Cardiac septum (tissue), 1 donor: ENCODE measurements at regions not wholly inside any gene's neighbourhood (a gene's known extent, or its start where the extent isn't known, plus 50 kb on each side); places are given as distances from the start of the nearest gene placed in this dataset.
"Not testable (repeated sequence)": the region's sequence is repeated elsewhere in the genome, so short reads cannot be mapped to it uniquely, and the experiment has no call there.

Source experiments
- DNase-seq: peaks from one replicate; pipeline ENCODE4 v3.0.0-alpha.2; 2020; ENCODE audit warnings: low spot score
- intact Hi-C: fragments of 100-400 bp; cut with DNase I; formaldehyde crosslinking; loops from one replicate; pipeline ENCODE4 v1.14.0; 2022
- donor health status: DM: no; HTN: no; CAD: no.

- intact Hi-C loops: no loop called here
- no peak for DNase-seq
Measured at GRCh38 chr16:60905811-60906210, 1130.4 kb downstream of the CDH8 start.

GRCh38 chr16:60902114-60902513 lies 1134.1 kb downstream of the CDH8 start:
- intact Hi-C loops: no loop called here
- no peak for DNase-seq

DNA sequence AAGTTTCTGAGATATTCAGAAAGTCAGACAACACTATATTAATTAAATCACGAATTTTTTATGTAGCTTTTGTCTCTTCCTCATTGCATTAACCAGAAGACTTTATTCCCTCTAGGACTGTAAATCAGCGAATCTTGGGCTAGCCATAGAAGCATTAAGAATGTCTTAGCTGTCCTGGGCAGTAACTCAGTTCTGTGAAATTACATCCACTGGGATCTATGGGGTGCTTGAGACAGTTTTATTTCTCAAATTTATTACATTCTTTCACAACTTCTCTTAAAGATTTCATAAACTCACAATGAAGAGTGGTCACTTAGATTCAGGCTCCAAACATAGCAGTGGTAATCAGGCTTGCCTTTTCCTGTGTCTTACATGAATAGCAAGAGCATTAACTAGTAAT lies 1153.4 kb downstream of the CDH8 start:
- DNase-seq: no peak
- intact Hi-C loops: no loop called here

DNA sequence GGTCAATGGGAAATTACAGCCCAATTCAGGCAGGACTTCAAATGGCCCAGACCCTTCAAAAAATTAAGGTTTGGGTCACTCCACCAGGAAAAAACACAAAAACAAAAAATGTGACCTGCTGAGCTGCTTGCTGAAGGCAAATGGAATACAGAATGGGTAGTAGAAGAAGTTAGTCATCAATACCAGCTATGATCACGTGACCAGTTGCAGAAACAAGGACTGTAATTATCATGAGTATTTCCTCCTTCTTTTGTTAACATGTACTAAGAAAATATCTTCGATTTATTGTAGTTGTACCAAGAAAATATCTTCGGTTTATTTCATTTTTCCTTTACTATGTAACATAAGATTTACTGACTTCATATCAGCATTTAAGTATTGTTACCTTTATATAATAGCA lies 1183.6 kb downstream of the CDH8 start:
- no peak for DNase-seq
- intact Hi-C loops: no loop called here

- intact Hi-C loops: no loop called here
- no peak for DNase-seq
Measured at GRCh38 chr16:60821661-60822060, 1214.6 kb downstream of the CDH8 start.

DNA sequence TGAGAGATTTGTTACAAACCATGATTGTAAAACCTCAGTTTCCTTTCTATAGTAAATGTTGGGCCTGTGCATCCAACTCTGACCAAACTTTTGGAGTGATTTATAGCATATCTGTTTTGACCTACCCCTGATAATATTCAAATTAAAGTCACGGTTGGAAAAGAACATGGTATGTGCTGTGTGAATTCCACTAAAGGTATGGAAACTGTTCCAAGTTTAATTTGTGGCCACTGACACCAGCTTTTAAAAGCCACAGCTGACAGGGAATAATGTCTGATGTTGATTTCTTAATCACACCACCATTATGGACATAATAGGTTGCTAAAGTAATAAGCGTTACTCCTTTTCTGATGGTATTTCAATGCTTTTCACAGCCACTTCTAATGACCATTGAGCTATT lies 1215.9 kb downstream of the CDH8 start:
- intact Hi-C loops: no loop called here
- no peak for DNase-seq

- intact Hi-C loops: no loop called here
- no peak for DNase-seq
Measured at GRCh38 chr16:60818465-60818864, 1217.8 kb downstream of the CDH8 start.

DNA sequence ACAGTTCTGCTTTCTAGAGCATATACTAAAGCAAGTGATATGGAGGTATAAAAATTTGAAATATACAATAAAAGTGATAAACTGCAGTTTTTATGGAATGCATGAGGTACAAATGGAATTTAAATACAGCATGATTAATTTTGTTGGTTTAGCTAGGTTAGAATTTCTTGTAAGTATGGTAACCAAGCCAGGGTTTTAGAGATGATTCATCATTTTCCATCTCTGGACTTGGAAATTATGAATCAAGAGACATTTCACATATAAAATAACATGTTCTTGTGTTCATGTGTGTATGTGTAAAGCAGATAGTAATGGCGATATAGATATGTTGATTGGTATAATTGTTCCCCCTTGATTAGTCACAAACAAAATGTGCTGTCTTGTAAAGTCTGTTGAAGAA lies 1219.8 kb downstream of the CDH8 start:
- intact Hi-C loops: no loop called here
- DNase-seq: no peak

DNA sequence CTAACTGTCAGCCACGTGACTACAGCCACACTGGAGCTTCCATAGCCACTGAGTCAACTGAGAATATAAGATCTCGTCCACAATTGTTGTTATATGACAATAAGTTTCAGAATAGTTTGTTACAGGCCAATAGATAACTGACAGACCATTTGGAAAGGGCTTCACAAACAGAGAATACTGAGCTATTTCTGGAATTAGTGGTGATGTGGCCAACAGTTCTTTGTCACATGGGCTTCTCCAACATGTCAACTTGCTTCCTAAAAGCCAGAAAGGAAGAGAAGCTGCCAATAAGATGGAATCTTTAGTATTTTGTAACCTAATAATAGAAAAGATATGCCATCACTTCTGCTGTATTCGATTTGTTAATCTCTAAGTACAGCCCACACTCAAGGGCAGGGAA lies 1220.4 kb downstream of the CDH8 start:
- no peak for DNase-seq
- intact Hi-C loops: no loop called here

DNA sequence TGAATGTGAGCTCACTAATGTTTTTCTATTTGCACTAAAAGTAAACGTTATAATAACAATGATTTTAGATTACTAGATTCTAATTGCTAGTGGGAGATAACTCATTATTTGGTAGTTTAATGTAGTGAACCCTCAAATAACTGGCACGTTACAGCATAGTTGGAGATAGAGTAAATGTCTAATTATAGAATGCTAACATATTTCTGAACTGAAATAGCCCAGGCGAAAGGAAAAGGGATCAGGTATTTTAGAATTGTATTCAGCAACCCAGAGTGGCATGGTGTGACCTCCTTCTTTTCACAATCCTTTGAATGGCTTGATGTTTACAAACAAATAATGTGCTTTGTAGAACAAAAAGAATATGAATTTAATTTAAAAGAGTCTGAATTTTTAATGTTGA lies 1221.2 kb downstream of the CDH8 start:
- intact Hi-C loops: no loop called here
- no peak for DNase-seq

GRCh38 chr16:60811657-60812056 lies 1224.6 kb downstream of the CDH8 start:
- intact Hi-C loops: no loop called here
- no peak for DNase-seq

DNA sequence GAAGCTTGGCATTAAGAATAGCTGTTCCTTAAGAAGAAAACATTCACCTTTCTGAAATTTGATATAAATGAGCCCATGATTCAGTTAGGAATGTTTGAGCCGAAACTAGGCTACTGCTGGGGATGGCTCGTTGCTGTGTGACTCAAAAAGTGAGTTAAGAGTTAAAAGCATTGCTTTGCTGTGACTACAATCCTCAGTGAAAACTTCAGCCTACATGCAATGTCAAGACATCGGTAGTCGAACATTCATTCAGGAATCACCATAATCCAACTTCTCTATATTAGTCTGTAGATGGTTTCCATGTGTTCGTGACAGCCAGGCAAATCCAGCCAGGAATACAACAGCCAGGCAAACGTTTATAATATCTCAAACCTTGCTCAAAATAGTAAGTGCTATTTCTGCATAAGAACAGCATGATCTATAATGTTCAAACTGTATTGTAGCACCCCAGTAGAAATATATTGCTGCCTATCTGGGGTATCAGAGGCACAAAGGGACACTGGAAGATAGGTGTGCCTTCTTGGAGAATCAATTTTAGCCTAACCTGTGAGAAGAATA lies 1225.1 kb downstream of the CDH8 start:
- no peak for DNase-seq
- intact Hi-C loops: no loop called here

DNA sequence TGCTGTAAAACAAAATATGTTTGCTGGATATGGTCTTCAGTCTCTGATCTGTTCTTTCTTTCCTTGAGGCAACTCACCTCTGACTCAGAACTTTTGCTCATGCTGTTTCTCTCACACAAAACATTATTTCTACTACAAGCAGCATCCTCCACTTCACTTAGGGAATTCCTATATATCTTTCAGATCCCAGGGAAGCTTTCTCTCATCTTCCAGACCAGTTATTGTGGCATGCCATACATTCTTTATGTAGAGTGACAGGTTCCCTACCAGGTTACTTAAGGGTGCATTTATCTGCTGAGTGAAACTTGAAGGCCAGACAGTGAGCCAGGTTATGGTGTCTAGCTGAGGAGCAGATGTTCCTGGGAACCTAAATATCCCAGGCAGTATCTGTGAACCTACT lies 1226.0 kb downstream of the CDH8 start:
- no peak for DNase-seq
- intact Hi-C loops: no loop called here

- no peak for DNase-seq
- intact Hi-C loops: no loop called here
Measured at GRCh38 chr16:60792437-60792836, 1243.8 kb downstream of the CDH8 start.

DNA sequence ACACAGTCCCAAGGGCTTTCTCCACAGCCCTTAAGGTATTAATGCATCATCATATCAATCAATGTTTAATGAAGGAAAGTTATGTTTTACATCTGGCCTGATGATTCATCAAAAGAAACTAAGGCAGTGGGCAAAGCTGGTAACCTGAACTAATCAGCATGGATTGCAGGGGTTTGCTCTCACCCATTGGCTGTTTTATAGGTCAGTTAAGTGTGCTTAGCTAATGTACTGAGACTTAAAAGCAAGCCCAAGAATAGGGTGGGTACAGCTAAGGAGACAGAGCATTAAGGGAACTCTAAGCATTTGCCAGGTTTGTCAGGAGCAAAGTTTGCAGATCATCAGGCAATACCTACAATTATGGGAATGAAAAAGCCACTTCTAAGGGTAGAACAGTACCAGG lies 1247.6 kb downstream of the CDH8 start:
- no peak for DNase-seq
- intact Hi-C loops: no loop called here

DNA sequence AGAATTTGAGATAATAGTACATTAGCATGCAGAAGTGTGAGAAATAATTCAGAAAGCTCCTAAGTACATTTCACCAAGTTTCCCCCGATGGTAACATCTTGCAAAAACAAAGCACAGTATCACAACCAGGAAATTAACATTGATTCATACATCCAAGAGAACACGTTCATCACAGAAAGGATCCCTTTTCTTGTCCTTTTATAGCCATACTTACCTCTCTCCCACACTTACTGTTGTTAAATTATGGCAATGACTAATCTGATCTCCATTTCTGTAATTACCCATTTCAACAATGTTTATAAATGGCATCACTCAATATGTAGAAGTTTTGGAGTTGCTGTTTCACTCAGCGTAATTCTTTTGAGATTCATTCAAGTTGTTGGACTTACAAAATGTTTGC lies 1260.0 kb downstream of the CDH8 start:
- no peak for DNase-seq
- intact Hi-C loops: no loop called here

- no peak for DNase-seq
- intact Hi-C loops: no loop called here
Measured at GRCh38 chr16:60771138-60771537, 1265.1 kb downstream of the CDH8 start.

DNA sequence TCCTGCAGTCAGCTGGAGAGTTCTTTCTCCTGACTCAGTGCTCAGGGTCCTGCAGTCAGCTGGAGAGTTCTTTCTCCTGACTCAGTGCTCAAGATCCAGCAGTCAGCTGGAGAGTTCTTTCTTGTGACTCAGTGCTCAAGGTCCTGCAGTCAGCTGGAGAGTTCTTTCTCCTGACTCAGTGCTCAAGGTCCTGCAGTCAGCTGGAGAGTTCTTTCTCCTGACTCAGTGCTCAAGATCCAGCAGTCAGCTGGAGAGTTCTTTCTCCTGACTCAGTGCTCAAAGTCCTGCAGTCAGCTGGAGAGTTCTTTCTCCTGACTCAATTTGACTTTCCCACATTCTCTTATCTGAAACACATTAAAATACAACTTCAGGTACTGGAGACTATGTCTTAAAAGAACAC lies 1265.9 kb downstream of the CDH8 start:
- DNase-seq, intact Hi-C loops: not testable (repeated sequence)

DNA sequence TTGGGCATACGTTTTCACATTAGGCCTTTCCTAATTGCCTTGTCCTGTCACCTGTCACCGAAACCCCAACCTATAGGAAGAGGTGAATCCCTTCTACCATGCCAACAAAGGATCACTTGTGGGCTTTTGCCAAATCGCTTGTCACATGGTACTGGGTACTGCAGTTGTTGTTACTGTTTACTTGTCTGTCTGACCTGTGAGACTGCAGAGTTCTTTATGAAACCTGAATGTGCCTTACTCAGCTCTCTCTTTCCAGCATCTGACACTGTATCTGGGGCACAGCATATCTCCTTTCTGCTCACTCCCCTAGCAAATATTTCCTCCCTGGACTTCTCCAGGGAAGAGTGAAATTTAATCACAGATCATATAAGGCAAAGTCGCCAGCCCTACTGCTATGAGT lies 1272.4 kb downstream of the CDH8 start:
- DNase-seq: no peak
- intact Hi-C loops: no loop called here

- intact Hi-C loops: no loop called here
- DNase-seq: no peak
Measured at GRCh38 chr16:60755907-60756306, 1280.3 kb downstream of the CDH8 start.

DNA sequence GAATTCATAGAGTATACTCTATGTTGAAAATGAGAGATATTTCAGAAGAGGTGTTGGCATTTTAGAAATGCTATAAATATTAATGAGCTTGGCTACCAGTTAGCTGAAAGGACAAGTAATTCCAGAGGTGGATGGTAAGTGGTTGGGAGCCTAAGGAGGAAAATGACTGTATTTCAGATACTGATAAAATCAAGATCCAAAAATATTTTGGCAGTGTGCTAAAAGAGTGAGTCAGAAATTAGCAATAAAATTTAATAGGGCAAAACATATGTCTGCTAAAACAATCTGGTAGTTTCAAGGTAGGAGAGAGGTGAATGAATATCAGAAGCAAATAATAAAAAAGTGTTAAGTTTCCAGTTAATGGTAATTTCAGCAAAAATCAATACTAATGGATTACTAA lies 1287.9 kb downstream of the CDH8 start:
- no peak for DNase-seq
- intact Hi-C loops: no loop called here

DNA sequence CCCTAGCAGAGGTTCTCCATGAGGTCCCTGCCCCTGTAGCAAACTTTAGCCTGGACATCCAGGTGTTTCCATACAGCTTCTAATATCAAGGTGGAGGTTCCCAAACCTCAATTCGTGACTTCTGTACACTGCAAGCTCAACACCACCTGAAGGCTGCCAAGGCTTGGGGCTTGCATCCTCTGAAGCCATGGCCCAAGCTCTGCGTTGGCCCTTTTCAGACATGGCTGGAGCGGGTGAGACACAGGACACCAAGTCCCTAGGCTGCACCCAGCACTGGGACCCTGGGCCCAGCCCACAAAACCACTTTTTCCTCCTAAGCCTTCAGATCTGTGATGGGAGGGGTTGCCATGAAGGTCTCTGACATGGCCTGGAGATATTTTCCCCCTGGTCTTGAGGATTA lies 1292.0 kb downstream of the CDH8 start:
- intact Hi-C loops: no loop called here
- no peak for DNase-seq

DNA sequence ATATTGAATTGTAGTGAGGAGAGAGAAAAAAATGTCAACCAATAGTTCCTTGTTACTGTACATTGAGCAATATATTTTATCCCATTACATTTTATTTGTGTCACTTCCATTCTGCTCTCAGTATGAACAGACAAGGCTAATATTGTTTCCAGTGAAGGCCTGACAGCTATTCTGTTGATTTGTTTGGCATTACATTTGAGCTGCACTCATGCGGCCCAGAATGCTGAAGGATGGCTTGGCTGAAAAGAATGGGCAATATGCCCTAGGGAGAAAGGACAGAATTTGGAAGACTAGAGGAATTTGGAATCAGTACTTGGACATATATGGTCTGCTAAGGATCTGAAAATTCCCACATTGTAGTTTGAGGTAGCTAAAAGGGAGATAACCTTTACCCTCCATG lies 1294.4 kb downstream of the CDH8 start:
- DNase-seq: no peak
- intact Hi-C loops: no loop called here
